HL-60 (cell line): ENCODE measurements at regions not wholly inside any gene's neighbourhood (a gene's known extent, or its start where the extent isn't known, plus 50 kb on each side); places are given as distances from the start of the nearest gene placed in this dataset.

Experiments used
- DNase-seq, 2 experiments: peaks; one replicate each; pipeline ENCODE4 v3.0.0-alpha.2; 2010 to 2020; ENCODE audit warnings: low read depth in 1 of 2, low spot score in 1 of 2
- H3K27ac ChIP-seq: fragments of 250-450 bp; sonication (Bioruptor Pico); replicated peaks from 2 replicates; pipeline ENCODE4 v1.5.1; 2020; ENCODE audit warnings: mild to moderate bottlenecking, moderate library complexity
- H3K27me3 ChIP-seq: fragments of 250-450 bp; sonication (Bioruptor Pico); 2 replicates; pipeline ENCODE4 v1.5.1; 2021; ENCODE audit warnings: mild to moderate bottlenecking, moderate library complexity; ENCODE audit not compliant: insufficient read depth, poor library complexity, severe bottlenecking
- H3K4me3 ChIP-seq: replicated peaks from 2 replicates; pipeline ENCODE4 v1.5.1; 2011; ENCODE audit warnings: mild to moderate bottlenecking, control low read depth, low read length; ENCODE audit not compliant: insufficient read depth
- GABPA ChIP-seq: IDR thresholded peaks from 2 replicates; pipeline ENCODE4 v1.6.1; 2012; ENCODE audit warnings: low read depth
- POLR2AphosphoS5 ChIP-seq: IDR thresholded peaks from 2 replicates; pipeline ENCODE4 v1.6.1; 2012; ENCODE audit warnings: low read depth
- SPI1 ChIP-seq: IDR thresholded peaks from 2 replicates; pipeline ENCODE4 v1.6.1; 2012; ENCODE audit warnings: low read depth, mild to moderate bottlenecking, borderline replicate concordance
- TF ChIP-seq, protein P1 (sequence below): IDR thresholded peaks from one replicate; pipeline ENCODE4 v1.5.1; 2011; ENCODE audit warnings: low read length, control low read depth, inconsistent platforms; ENCODE audit not compliant: insufficient read depth
- TF ChIP-seq, protein P2 (sequence below): IDR thresholded peaks from 2 replicates; pipeline ENCODE4 v1.6.1; 2012; ENCODE audit warnings: low read depth; ENCODE audit not compliant: insufficient replicate concordance

DNA sequence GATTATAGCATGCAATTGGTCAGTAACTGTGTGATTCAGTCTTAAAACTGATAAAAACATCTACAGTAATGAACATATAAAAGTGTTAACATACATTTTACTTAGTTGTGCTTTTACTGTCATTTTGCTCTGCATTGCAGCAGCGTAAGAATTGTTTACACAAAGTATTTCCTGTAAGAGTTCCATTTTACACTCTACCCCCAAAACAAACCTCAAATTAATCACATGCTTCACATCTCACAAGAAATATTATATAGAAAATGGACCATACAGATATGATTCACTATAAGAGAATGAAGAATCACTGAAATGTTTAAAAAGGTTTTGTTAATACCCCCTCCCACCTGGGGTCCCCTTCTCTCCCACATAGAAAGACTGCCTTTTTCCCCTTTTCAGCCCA, 225.9 kb upstream of the LRRN1 start:
- Histone ChIP-seq H3K27ac (no peak overlapping the region), H3K4me3 (no peak overlapping the region), H3K27me3 (no peaks in the 10 kb centered on the region)
- no peak for DNase-seq
- TF ChIP-seq GABPA: no peak
- no peak for TF ChIP-seq SPI1

DNA sequence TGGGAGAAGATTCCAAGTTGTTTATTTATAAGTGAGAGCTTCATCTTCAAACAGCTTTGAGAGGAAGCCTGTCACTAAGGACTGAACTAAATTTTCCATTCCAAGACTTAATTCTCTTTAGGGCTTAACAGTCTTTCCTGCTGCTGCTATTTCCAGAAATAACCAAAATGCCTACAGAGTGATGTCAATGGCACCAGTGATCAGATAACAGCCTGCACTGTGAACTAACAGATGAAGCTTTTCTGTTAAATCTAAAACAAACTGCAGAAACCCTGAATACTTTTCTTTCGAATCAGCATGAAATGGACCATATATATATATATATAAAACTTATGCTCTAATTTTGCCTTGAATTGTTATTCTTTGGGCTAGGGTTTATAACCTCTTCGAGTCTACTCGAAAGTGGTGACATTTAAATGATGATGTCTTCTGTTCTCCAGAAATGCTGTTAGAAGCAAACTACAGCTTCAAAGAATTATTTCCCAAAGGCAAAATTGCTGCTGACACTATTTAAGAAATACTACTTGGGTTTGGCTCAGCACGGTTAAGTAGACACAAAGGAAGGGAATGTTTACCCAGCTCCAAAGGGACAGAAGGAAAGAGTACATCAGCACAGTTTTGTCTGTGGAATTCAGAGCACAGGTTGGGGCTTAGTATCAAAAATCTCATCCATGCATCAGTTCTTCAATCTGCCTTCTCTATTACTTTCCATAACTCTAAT, 238.5 kb upstream of the LRRN1 start:
- Histone ChIP-seq H3K4me3 (no peak overlapping the region), H3K27me3 (no peaks in the 10 kb centered on the region), H3K27ac (no peak overlapping the region)
- DNase-seq: no peak
- TF ChIP-seq SPI1: no peak
- no peak for TF ChIP-seq POLR2AphosphoS5
- TF ChIP-seq GABPA: no peak
- TF ChIP-seq, protein P1, sequence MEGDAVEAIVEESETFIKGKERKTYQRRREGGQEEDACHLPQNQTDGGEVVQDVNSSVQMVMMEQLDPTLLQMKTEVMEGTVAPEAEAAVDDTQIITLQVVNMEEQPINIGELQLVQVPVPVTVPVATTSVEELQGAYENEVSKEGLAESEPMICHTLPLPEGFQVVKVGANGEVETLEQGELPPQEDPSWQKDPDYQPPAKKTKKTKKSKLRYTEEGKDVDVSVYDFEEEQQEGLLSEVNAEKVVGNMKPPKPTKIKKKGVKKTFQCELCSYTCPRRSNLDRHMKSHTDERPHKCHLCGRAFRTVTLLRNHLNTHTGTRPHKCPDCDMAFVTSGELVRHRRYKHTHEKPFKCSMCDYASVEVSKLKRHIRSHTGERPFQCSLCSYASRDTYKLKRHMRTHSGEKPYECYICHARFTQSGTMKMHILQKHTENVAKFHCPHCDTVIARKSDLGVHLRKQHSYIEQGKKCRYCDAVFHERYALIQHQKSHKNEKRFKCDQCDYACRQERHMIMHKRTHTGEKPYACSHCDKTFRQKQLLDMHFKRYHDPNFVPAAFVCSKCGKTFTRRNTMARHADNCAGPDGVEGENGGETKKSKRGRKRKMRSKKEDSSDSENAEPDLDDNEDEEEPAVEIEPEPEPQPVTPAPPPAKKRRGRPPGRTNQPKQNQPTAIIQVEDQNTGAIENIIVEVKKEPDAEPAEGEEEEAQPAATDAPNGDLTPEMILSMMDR: no peak

DNA sequence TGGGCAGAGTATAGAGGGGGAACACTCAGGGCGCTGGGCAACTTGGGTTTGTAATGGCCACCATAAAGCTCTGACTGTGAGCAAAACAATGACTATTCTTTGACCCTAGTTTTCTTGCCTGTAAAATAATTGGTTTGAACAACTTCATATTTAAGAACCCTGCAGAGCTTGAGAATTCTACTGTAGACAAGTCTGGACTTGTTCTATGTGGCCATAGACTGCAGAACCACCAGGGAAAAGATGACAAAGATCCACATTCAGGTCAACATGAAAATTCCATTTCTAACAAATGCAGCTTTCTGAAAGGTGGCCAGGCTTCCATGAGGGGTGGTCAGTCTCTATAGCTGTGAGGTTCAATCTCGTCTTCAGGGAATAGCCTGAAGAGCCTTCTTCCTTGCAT, 239.4 kb upstream of the LRRN1 start:
- TF ChIP-seq SPI1 (no peak), GABPA (no peak), POLR2AphosphoS5 (no peak)
- TF ChIP-seq, protein P2, sequence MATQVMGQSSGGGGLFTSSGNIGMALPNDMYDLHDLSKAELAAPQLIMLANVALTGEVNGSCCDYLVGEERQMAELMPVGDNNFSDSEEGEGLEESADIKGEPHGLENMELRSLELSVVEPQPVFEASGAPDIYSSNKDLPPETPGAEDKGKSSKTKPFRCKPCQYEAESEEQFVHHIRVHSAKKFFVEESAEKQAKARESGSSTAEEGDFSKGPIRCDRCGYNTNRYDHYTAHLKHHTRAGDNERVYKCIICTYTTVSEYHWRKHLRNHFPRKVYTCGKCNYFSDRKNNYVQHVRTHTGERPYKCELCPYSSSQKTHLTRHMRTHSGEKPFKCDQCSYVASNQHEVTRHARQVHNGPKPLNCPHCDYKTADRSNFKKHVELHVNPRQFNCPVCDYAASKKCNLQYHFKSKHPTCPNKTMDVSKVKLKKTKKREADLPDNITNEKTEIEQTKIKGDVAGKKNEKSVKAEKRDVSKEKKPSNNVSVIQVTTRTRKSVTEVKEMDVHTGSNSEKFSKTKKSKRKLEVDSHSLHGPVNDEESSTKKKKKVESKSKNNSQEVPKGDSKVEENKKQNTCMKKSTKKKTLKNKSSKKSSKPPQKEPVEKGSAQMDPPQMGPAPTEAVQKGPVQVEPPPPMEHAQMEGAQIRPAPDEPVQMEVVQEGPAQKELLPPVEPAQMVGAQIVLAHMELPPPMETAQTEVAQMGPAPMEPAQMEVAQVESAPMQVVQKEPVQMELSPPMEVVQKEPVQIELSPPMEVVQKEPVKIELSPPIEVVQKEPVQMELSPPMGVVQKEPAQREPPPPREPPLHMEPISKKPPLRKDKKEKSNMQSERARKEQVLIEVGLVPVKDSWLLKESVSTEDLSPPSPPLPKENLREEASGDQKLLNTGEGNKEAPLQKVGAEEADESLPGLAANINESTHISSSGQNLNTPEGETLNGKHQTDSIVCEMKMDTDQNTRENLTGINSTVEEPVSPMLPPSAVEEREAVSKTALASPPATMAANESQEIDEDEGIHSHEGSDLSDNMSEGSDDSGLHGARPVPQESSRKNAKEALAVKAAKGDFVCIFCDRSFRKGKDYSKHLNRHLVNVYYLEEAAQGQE: no peak
- TF ChIP-seq, protein P1: no peak
- no peak overlapping the region for H3K27ac ChIP-seq
- no peak for DNase-seq
- no peak overlapping the region for H3K4me3 ChIP-seq
- H3K27me3 ChIP-seq: no peaks in the 10 kb centered on the region

DNA sequence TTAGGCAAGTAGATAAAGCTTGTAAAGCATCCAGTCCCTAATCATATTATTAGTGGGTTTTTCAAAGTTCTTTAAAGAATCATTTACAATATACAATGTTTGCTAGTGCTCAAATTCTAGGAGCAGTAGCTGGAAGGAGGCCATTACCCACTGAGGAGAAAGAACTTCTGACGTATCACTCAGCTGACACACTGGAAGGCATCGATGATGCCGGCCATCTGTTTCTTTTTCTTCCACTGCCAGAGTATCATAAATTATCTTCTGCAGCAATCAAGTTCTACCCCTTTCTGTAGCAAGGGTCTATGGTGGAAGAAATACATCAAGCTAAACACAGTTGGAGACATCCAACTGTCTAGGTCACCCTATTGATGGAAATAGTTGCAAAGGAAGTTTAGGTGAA, 243.2 kb upstream of the LRRN1 start:
- TF ChIP-seq POLR2AphosphoS5 (no peak), SPI1 (no peak), GABPA (no peak)
- TF ChIP-seq, protein P2: no peak
- no peaks in the 10 kb centered on the region for H3K27me3 ChIP-seq
- no peak for DNase-seq
- H3K27ac ChIP-seq: no peak overlapping the region
- H3K4me3 ChIP-seq: no peak overlapping the region

DNA sequence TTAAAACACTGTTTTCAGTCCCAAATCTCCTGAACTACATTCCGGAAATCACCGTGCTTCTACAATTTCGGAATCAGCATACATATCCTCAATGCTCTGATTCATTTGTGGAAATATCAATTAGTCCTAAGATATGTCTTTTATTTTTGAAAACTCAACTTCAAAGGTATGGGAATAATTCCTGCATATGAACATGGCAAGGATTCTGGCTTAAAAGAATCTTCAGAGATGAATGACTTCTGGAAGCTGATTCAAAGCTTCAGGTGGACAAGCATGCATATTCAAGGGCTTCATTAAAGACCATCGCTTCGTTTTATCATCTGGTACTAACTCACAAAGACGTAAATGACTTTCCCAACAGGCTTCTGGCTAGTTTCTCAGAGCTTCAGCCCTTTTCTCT, 246.0 kb upstream of the LRRN1 start:
- DNase-seq: no peak
- no peaks in the 10 kb centered on the region for H3K27me3 ChIP-seq
- no peak overlapping the region for H3K27ac ChIP-seq
- TF ChIP-seq, protein P1: no peak
- no peak for TF ChIP-seq SPI1
- TF ChIP-seq GABPA: no peak
- TF ChIP-seq, protein P2: no peak
- no peak for TF ChIP-seq POLR2AphosphoS5
- H3K4me3 ChIP-seq: no peak overlapping the region
